ENCODE measurements at regions not wholly inside any gene's neighbourhood (a gene's known extent, or its start where the extent isn't known, plus 50 kb on each side); places are given as distances from the start of the nearest gene placed in this dataset.

DNA sequence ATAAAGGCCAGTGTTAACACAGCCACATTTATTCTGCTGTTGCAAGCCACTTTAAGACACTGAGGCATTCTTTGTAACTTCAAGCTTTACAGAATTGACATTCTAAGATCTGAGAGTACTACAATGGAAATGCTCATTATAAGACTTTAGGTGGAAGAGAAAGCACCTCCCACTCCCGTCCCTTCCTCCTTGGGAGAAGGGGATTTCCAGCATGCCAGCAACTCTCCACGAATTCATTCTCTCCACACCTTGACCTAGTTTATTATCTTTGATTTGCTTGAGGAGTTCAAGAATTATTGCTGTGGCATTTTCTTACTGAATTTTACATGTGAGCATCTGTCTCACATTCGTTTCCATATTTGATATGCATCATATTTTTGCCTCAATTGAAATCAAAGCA is 644.4 kb upstream of the MIS18BP1 start:
- no peak for TF ChIP-seq CTCF (IDR thresholded peaks at IDR 0.05; ENCODE audit: low read length)
- TF ChIP-seq EZH2phosphoT487 (IDR thresholded peaks at IDR 0.05; ENCODE audit: low read length), result no peak
- TF ChIP-seq EZH2 (optimal IDR thresholded peaks at IDR 0.05; ENCODE audit: low read depth, low read length), result no peak

Data from MM.1S (cell line).